Neural cell (in vitro differentiated cells): ENCODE measurements at regions not wholly inside any gene's neighbourhood (a gene's known extent, or its start where the extent isn't known, plus 50 kb on each side); places are given as distances from the start of the nearest gene placed in this dataset.

Experiments
- CTCF ChIP-seq: fragments of 450-650 bp; IDR thresholded peaks from 2 replicates; pipeline ENCODE4 v1.5.1; 2014; ENCODE audit warnings: antibody characterized with exemption, mild to moderate bottlenecking, moderate library complexity; ENCODE audit not compliant: poor library complexity, severe bottlenecking
- EZH2 ChIP-seq: fragments of 200-600, 300-800 bp; shearing (Covaris generic), sonication (generic); IDR thresholded peaks from 2 replicates; pipeline ENCODE4 v1.6.1; 2014; ENCODE audit warnings: antibody characterized with exemption, low read length, borderline replicate concordance, mild to moderate bottlenecking; ENCODE audit not compliant: insufficient read depth, poor library complexity, severe bottlenecking
- POLR2AphosphoS5 ChIP-seq: IDR thresholded peaks from 2 replicates; pipeline ENCODE4 v1.6.1; 2012
- RAD21 ChIP-seq: fragments of 450-650 bp; conservative IDR thresholded peaks from 2 replicates; pipeline ENCODE4 v1.6.1; 2014; ENCODE audit warnings: antibody characterized with exemption, mild to moderate bottlenecking, moderate library complexity
- REST ChIP-seq: IDR thresholded peaks from 2 replicates; pipeline ENCODE4 v1.6.1; 2012; ENCODE audit warnings: borderline replicate concordance

- TF ChIP-seq POLR2AphosphoS5, result no peak
- no peak for TF ChIP-seq CTCF
- no peak for TF ChIP-seq REST
- TF ChIP-seq EZH2, result no peak
- no peak for TF ChIP-seq RAD21
These were observed 327.0 kb upstream of the SEMA6D start for GRCh38 chr15:47390208-47390765.
